Left cardiac atrium (tissue), 4 donors: ENCODE measurements at regions not wholly inside any gene's neighbourhood (a gene's known extent, or its start where the extent isn't known, plus 50 kb on each side); places are given as distances from the start of the nearest gene placed in this dataset.

Source experiments
- ATAC-seq, 2 donors: fragments of 200-7000 bp; cut with Tn5 transposase; one replicate each; pipeline ENCODE4 v1.9.1; 2020; ENCODE audit warnings: mild to moderate bottlenecking in 2 of 2, moderate library complexity in 2 of 2
- DNase-seq: peaks from one replicate; pipeline ENCODE4 v3.0.0-alpha.2; 2020
- intact Hi-C, 2 donors: fragments of 100-400 bp; cut with DNase I; formaldehyde crosslinking; loops; one replicate each; pipeline versions ENCODE4 v1.14.1 to v1.15.1; 2022 to 2023
- donor health status: DM: no; HTN: yes; CAD: no.
- donor health status: DM: no; HTN: yes; CAD: no; lungs with severe emphysema.
- donor health status: DM: yes; HTN: yes; CAD: no.
- donor health status: Dilated cardiomyopathy.

GRCh38 chr17:36875698-36876293, 61.5 kb upstream of the LHX1 start:
- ATAC-seq (no peak), DNase-seq (no peak)
- intact Hi-C loops, result no loop called here

DNA sequence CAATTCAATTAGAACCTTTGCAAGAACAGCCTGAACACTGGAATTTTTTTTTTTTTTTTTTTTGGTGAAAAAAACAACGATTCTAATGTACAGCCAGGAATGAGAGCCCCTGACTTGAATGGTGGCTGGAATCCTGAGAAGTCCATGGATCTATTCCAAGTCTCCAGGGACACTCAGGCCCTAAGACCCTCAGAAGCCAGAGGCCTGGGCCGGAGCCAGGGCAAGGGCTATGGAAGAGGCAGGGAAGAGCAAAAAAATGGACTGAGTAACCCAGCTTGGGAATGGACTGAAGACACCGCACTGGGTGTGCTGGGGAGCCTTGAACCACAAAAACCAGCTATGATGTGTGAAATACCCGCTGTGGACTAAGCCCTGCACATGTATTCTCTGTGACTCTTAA, 60.3 kb upstream of the LHX1 start:
- DNase-seq (no peak), ATAC-seq (no peak)
- intact Hi-C loops, result no loop called here

- intact Hi-C loops, result no loop called here
- DNase-seq (no peak), ATAC-seq (peak in 1 of 2 donors; percentile 30)
Measured at GRCh38 chr17:36877771-36878170, 59.5 kb upstream of the LHX1 start.

DNA sequence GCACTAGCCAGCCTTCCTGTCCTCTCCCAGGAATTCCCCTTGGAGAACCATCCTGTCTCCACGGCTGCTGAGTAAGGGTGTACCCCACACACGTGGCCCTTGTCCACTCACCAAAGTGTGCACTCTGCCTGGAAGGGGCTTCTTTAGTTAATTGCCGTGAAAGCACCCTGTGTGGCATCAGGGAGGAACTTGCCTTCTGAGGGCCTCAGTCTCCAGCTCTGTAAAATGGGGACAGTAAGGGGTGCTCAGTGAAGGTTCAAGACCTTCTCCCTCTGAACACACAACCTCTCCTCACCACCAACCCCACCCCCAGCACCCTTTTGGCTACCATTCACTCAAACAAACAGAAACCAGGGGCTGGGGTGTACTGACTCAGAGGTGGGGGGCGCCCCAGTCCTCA, 59.1 kb upstream of the LHX1 start:
- ATAC-seq (no peak), DNase-seq (no peak)
- intact Hi-C loops, result no loop called here

DNA sequence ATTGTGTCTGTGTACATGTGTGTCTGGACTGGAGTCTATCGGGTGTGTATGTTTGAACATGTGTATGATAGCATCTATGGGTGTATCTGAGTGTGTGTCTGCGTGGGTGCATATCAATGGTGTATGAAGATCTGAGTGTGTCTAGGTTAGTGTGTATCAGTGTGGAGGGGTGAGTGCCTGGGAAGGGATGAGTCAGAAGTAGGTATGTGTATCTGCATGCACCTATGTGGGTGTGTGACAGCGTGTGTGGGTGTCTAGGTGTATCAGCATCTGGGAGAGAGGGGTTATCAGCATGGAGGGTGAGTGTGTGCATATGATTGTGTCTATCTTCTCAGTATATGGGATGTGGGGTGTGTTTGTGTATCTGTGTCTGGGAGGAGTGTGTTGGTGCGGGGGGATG, 58.2 kb upstream of the LHX1 start:
- intact Hi-C loops, result no loop called here
- DNase-seq, result no peak
- ATAC-seq, result no peak

- ATAC-seq, result no peak
- intact Hi-C loops, result no loop called here
- DNase-seq, result no peak
Measured at GRCh38 chr17:36879624-36880131, 57.6 kb upstream of the LHX1 start.

DNA sequence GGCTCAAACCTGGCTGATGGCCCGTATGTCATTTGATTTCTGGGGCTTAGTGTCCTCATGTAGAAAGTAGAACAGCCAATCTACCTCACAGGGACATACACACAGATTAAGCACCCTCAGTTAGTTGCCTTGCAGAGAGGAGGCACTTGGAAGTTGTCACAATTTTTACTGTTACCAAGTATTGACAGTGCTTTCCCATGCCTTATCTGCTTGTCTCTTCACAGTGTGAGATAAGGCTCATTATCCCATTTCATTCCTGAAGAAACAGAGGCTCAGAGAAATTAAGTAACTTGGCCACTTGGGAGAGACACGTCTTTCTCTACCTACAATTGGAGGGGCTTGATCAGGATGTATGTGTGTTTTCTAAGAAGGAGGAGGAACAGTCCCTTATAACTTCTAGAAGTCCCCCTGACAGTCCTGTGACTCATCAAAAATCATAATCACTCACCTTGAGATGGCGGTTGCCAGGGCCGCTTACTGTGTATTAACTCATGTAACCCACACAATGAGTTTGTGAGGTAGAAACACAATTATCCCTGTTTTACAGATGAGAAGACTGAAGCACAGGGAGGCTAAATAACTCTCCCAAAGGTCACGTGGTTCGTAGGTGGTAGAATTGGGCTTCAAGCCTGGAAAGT, 56.9 kb upstream of the LHX1 start:
- no peak for ATAC-seq

GRCh38 chr17:36881323-36881722, 56.0 kb upstream of the LHX1 start:
- intact Hi-C loops, result no loop called here
- ATAC-seq, result no peak
- no peak for DNase-seq

More for the DNA sequence above, 56.9 kb upstream of the LHX1 start:
- intact Hi-C loops, result no loop called here
- no peak for DNase-seq

GRCh38 chr17:36884495-36885152, 52.7 kb upstream of the LHX1 start:
- intact Hi-C loops, result no loop called here

GRCh38 chr17:36885153-36885735, 52.0 kb upstream of the LHX1 start:
- intact Hi-C loops, result no loop called here
- no peak for DNase-seq

More at GRCh38 chr17:36884495-36885152, 52.7 kb upstream of the LHX1 start:
- no peak for DNase-seq
- ATAC-seq, result no peak

DNA sequence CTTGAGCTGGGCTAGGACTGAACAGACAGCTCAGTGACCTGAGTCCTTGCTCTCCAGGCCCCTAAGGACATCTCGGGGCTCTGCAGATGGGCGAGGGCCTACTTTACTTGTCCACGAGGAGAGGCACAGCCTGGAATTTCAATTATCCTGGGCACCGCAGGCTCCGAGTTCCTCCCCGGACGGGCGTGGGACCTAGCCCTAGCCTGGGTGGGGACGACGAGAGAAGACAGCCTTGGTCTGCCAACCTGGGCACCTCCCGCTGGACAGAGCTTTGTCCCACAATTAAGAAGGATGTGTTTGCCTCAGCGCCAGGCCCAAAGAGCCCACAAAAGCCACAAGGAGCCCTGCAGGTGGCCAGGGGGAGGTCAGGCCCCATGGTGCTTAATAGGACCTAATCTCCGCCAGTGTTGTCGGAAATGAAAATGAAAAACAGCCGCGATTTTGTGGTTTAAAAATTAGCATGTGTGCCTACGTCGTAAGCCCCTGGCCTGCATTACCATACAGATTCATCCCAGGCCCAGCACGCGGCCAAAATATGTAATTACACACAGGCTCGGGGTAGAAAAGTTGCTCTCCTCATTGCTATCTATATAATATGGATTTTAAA, 51.4 kb upstream of the LHX1 start:
- no peak for ATAC-seq
- DNase-seq, result no peak
- intact Hi-C loops, result no loop called here

More at GRCh38 chr17:36885153-36885735, 52.0 kb upstream of the LHX1 start:
- ATAC-seq, result no peak
